ENCODE measurements at regions not wholly inside any gene's neighbourhood (a gene's known extent, or its start where the extent isn't known, plus 50 kb on each side); places are given as distances from the start of the nearest gene placed in this dataset.
"Not testable (repeated sequence)": the region's sequence is repeated elsewhere in the genome, so short reads cannot be mapped to it uniquely, and the experiment has no call there.

DNA sequence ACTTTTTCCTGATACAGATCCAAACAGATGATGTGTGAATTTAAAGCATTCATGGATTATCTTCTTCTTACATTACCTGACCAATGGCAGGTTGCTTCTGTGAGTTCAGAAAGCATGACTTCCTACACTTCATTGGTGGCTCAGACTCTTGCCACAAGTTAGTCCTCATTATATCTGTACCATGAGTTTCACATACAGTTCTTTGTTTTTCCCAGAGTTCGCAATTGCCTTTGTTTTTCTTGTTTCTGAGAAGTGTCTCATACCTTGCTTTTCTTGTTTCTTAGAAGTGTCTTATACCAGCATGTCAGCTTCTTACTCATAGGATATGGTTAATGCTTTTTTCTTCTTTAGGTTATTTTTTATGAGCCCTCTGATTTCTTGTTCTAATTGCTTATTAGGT is 133.8 kb upstream of the TLE3 start:
- no peak for TF ChIP-seq MXI1 (IDR thresholded peaks at IDR 0.05; ENCODE audit: low read depth, low read length)
- TF ChIP-seq RELA (IDR thresholded peaks at IDR 0.05; ENCODE audit: borderline replicate concordance, partially characterized antibody), result no peak
- ChIA-PET CTCF (no interaction called here), SMC1A (ENCODE audit: uncharacterized antibody, unreplicated experiment) (no interaction called here), RAD21 (ENCODE audit: unreplicated experiment) (no interaction called here), POLR2A (no interaction called here)
- Histone ChIP-seq H3K9me3 (replicated peaks; ENCODE audit: control insufficient read depth, insufficient read depth, low read length) (no peaks in the 10 kb centered on the region; the same call in 1 of the 3 replicates), H3K9ac (ENCODE audit: control insufficient read depth, insufficient read depth, low read length) (no peak overlapping the region), H3K27me3 (replicated peaks in 1 of 2; ENCODE audit: control insufficient read depth in 2 of 2, insufficient read depth in 2 of 2, low read length in 1 of 2) (no peaks in the 10 kb centered on the region; a peak in 1 of 4 replicates), H3K4me1 (ENCODE audit: control insufficient read depth, insufficient read depth, low read length) (no peaks in the 10 kb centered on the region), H2AFZ (ENCODE audit: control insufficient read depth, low read depth, low read length) (no peak overlapping the region), H3K27ac (ENCODE audit: control insufficient read depth, insufficient read depth) (no peak overlapping the region), H4K20me1 (ENCODE audit: control insufficient read depth, insufficient read depth) (no peaks in the 10 kb centered on the region), H3K4me2 (ENCODE audit: control insufficient read depth, insufficient read depth) (no peak overlapping the region), H3K79me2 (ENCODE audit: control insufficient read depth, insufficient read depth, low read length) (no peaks in the 10 kb centered on the region), H3K4me3 (no peak overlapping the region), H3K36me3 (ENCODE audit: control insufficient read depth in 2 of 2, insufficient read depth in 2 of 2, low read length in 1 of 2) (no peaks in the 10 kb centered on the region)
- in situ Hi-C loops (cut with MboI), result no loop called here
- BruUV-seq (replicated peaks), result no TSS peak
- DNase-seq (ENCODE audit: low read depth, low spot score) (no peak), ATAC-seq (no peak), FAIRE-seq (no peak)
- intact Hi-C loops (cut with micrococcal nuclease; ENCODE audit: unreplicated experiment), result no loop called here
- WGBS (ENCODE audit: insufficient coverage, insufficient replicate concordance, low lambda C conversion rate, missing lambda C conversion rate), result 8% methylated on average over 1 of the region's 1 CpG

DNA sequence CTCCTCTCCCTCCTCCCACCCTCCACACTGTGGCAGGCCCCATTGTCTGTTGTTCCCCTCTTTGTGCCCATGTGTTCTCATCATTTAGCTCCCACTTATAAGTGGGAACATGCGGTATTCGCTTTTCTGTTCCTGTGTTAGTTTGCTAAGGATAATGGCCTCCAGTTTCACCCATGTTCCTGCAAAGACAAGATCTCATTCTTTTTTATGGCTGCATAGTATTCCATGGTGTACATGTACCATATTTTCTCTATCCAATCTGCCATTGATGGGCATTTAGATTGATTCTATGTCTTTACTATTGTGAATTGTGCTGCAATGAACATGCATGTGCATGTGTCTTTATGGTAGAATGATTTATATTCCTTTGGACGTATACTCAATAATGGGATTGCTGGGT is 130.2 kb upstream of the TLE3 start:
- ChIA-PET CTCF (interaction anchor here (1.5 kb wide), 1 partner anchor 9 kb away, joined by 4 read pairs; no protein-coding TSS in a partner anchor), SMC1A (ENCODE audit: uncharacterized antibody, unreplicated experiment) (interaction anchor here (0.7 kb wide), 1 partner anchor 58 kb away, joined by 3 read pairs; no protein-coding TSS in a partner anchor), RAD21 (ENCODE audit: unreplicated experiment) (interaction anchor here (1.1 kb wide), 1 partner anchor 12 kb away, joined by 3 read pairs; no protein-coding TSS in a partner anchor)
- H3K4me1 ChIP-seq (ENCODE audit: control insufficient read depth, insufficient read depth, low read length); H3K9me3 ChIP-seq (replicated peaks; ENCODE audit: control insufficient read depth, insufficient read depth, low read length); ATAC-seq; H4K20me1 ChIP-seq (ENCODE audit: control insufficient read depth, insufficient read depth); H3K79me2 ChIP-seq (ENCODE audit: control insufficient read depth, insufficient read depth, low read length); H2AFZ ChIP-seq (ENCODE audit: control insufficient read depth, low read depth, low read length); POLR2A ChIA-PET; H3K27ac ChIP-seq (ENCODE audit: control insufficient read depth, insufficient read depth); H3K36me3 ChIP-seq (ENCODE audit: control insufficient read depth in 2 of 2, insufficient read depth in 2 of 2, low read length in 1 of 2); H3K27me3 ChIP-seq (replicated peaks in 1 of 2; ENCODE audit: control insufficient read depth in 2 of 2, insufficient read depth in 2 of 2, low read length in 1 of 2); H3K4me2 ChIP-seq (ENCODE audit: control insufficient read depth, insufficient read depth); intact Hi-C loops (cut with micrococcal nuclease; ENCODE audit: unreplicated experiment); FAIRE-seq; in situ Hi-C loops (cut with MboI); DNase-seq (ENCODE audit: low read depth, low spot score); BruUV-seq (replicated peaks); H3K4me3 ChIP-seq; H3K9ac ChIP-seq (ENCODE audit: control insufficient read depth, insufficient read depth, low read length): not testable (repeated sequence)
- WGBS (ENCODE audit: insufficient coverage, insufficient replicate concordance, low lambda C conversion rate, missing lambda C conversion rate), result 87% methylated on average over 3 of the region's 3 CpGs
